ENCODE measurements at regions not wholly inside any gene's neighbourhood (a gene's known extent, or its start where the extent isn't known, plus 50 kb on each side); places are given as distances from the start of the nearest gene placed in this dataset.

GRCh38 chr2:128390256-128390990 is 71.8 kb upstream of the HS6ST1 start:
- no peak for TF ChIP-seq CTCF (IDR thresholded peaks at IDR 0.05; ENCODE audit: insufficient read depth, low read depth, low read length)
- H3K4me3 ChIP-seq (ENCODE audit: low read depth, low read length): no peak overlapping the region
- DNase-seq (ENCODE audit: low read depth): no peak

- no peak for DNase-seq (ENCODE audit: low read depth)
- H3K4me3 ChIP-seq (ENCODE audit: low read depth, low read length): no peak overlapping the region
- no peak for TF ChIP-seq CTCF (IDR thresholded peaks at IDR 0.05; ENCODE audit: insufficient read depth, low read depth, low read length)
Observed at GRCh38 chr2:128390991-128391630, 72.4 kb upstream of the HS6ST1 start.

GRCh38 chr2:128391679-128392078 is 73.0 kb upstream of the HS6ST1 start:
- TF ChIP-seq CTCF (IDR thresholded peaks at IDR 0.05; ENCODE audit: insufficient read depth, low read depth, low read length): no peak
- no peak for DNase-seq (ENCODE audit: low read depth)
- H3K4me3 ChIP-seq (ENCODE audit: low read depth, low read length): no peak overlapping the region

GRCh38 chr2:128392207-128392606 is 73.5 kb upstream of the HS6ST1 start:
- H3K4me3 ChIP-seq (ENCODE audit: low read depth, low read length): no peak overlapping the region
- no peak for TF ChIP-seq CTCF (IDR thresholded peaks at IDR 0.05; ENCODE audit: insufficient read depth, low read depth, low read length)
- DNase-seq (ENCODE audit: low read depth): no peak

GRCh38 chr2:128394007-128394730 is 75.5 kb upstream of the HS6ST1 start:
- no peak for TF ChIP-seq CTCF (IDR thresholded peaks at IDR 0.05; ENCODE audit: insufficient read depth, low read depth, low read length)
- no peak overlapping the region for H3K4me3 ChIP-seq (ENCODE audit: low read depth, low read length)
- DNase-seq (ENCODE audit: low read depth): no peak

GRCh38 chr2:128395196-128395595 is 76.5 kb upstream of the HS6ST1 start:
- TF ChIP-seq CTCF (IDR thresholded peaks at IDR 0.05; ENCODE audit: insufficient read depth, low read depth, low read length): no peak
- no peak overlapping the region for H3K4me3 ChIP-seq (ENCODE audit: low read depth, low read length)
- DNase-seq (ENCODE audit: low read depth): no peak

All from fibroblast of villous mesenchyme (primary cell).